PC-9 (cell line): ENCODE measurements at regions not wholly inside any gene's neighbourhood (a gene's known extent, or its start where the extent isn't known, plus 50 kb on each side); places are given as distances from the start of the nearest gene placed in this dataset.

ENCODE experiments used
- BruUV-seq: library from RNA; stranded (reverse); fragments of 400-500 nt; replicated peaks from 2 replicates; lab custom pipeline; 2021; lab: Mats Ljungman, UMichigan
- CTCF ChIA-PET: fragments of 300-600 bp; sonication (Branson Sonifier 250); formaldehyde crosslinking; loops from one replicate; lab custom pipeline; 2022; ENCODE audit warnings: antibody characterized with exemption; lab: Charles Lee
- POLR2A ChIA-PET: fragments of 300-600 bp; sonication (Branson Sonifier 250); formaldehyde crosslinking; loops from one replicate; lab custom pipeline; 2022; ENCODE audit warnings: antibody characterized with exemption; ENCODE audit not compliant: unreplicated experiment; lab: Charles Lee
- DNase-seq, 2 experiments: peaks; one replicate each; pipeline versions ENCODE4 v3.0.0 to v3.0.0-alpha.2; 2015 to 2022; ENCODE audit warnings: mixed read lengths in 1 of 2
- H2AFZ ChIP-seq: fragments of 200-600 bp; sonication (generic); 2 replicates; pipeline ENCODE4 v1.8.1; 2017; ENCODE audit warnings: antibody characterized with exemption
- H3F3A ChIP-seq: fragments of 200-600 bp; sonication (generic); 2 replicates; pipeline ENCODE4 v1.8.1; 2017; ENCODE audit warnings: antibody characterized with exemption, mild to moderate bottlenecking, low read depth; ENCODE audit not compliant: insufficient read depth
- H3K27ac ChIP-seq: fragments of 200-600 bp; sonication (generic); 2 replicates; pipeline ENCODE4 v1.6.1; 2016; ENCODE audit warnings: mixed run types
- H3K27me3 ChIP-seq: fragments of 200-600 bp; sonication (generic); 2 replicates; pipeline ENCODE4 v1.6.1; 2016; ENCODE audit warnings: low read depth, mixed run types; ENCODE audit not compliant: insufficient read depth
- H3K36me3 ChIP-seq: fragments of 200-600 bp; sonication (generic); 2 replicates; pipeline ENCODE4 v1.6.1; 2016; ENCODE audit warnings: low read depth, mixed run types
- H3K4me1 ChIP-seq: fragments of 200-600 bp; sonication (generic); replicated peaks from 2 replicates; pipeline ENCODE4 v1.6.1; 2016; ENCODE audit warnings: mixed run types; ENCODE audit not compliant: insufficient read depth
- H3K4me2 ChIP-seq: fragments of 200-600 bp; sonication (generic); 2 replicates; pipeline ENCODE4 v1.6.1; 2017; ENCODE audit warnings: mixed run types
- H3K4me3 ChIP-seq: fragments of 200-600 bp; sonication (generic); 2 replicates; pipeline ENCODE4 v1.6.1; 2016; ENCODE audit warnings: mixed run types
- H3K79me2 ChIP-seq: fragments of 200-600 bp; sonication (generic); 2 replicates; pipeline ENCODE4 v1.6.1; 2017; ENCODE audit warnings: low read depth, mixed run types
- H3K9me2 ChIP-seq: fragments of 200-600 bp; sonication (generic); 2 replicates; pipeline ENCODE4 v1.8.1; 2017; ENCODE audit warnings: mild to moderate bottlenecking; ENCODE audit not compliant: insufficient read depth
- H3K9me3 ChIP-seq: fragments of 200-600 bp; sonication (generic); 2 replicates; pipeline ENCODE4 v1.8.1; 2016; ENCODE audit warnings: low read depth; ENCODE audit not compliant: insufficient read depth
- H4K20me1 ChIP-seq: fragments of 200-600 bp; sonication (generic); 2 replicates; pipeline ENCODE4 v1.8.1; 2017; ENCODE audit not compliant: insufficient read depth
- EZH2 ChIP-seq: fragments of 200-600 bp; sonication (generic); IDR thresholded peaks from 2 replicates; pipeline ENCODE4 v1.8.0; 2017; ENCODE audit warnings: antibody characterized with exemption, low read depth
- intact Hi-C: fragments of 100-400 bp; cut with micrococcal nuclease; formaldehyde crosslinking; loops from one replicate; pipeline ENCODE4 v1.10.0; 2022; ENCODE audit not compliant: unreplicated experiment
- TF ChIP-seq, protein P1 (sequence below): fragments of 200-600 bp; sonication (generic); conservative IDR thresholded peaks from 2 replicates; pipeline ENCODE4 v1.6.1; 2017; ENCODE audit warnings: mixed run types, antibody characterized with exemption, mild to moderate bottlenecking, moderate library complexity

DNA sequence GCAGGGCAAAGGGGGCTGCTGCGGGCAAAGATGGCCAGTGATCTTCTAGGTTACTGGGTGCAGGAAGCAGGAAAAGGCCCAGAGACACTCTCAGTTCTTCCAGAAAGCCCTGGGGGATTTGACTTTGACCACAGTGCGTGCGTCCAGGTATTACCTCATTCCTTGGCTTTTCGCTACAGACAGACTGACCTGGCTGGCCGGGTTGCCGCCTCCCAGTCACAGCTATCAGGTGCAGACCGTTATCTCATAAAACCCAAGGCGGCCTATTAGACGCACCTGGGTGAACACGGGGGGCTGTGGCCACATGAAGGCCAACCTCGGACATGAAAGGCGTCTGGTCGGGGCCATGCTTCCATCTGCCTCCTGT is 80.3 kb downstream of the FOXL3 start:
- Histone ChIP-seq H3K27me3 (peaks cover 77% of the 10 kb centered on the region), H3K9me2 (no peaks in the 10 kb centered on the region), H3K9me3 (no peaks in the 10 kb centered on the region), H3F3A (no peaks in the 10 kb centered on the region), H3K4me3 (no peak overlapping the region), H2AFZ (no peak overlapping the region), H3K4me1 (no peaks in the 10 kb centered on the region), H3K79me2 (no peaks in the 10 kb centered on the region), H3K27ac (no peak overlapping the region), H3K36me3 (no peaks in the 10 kb centered on the region), H3K4me2 (no peak overlapping the region), H4K20me1 (peaks cover 4% of the 10 kb centered on the region; the same call in 1 of the 2 replicates)
- intact Hi-C loops: no loop called here
- BruUV-seq: no TSS peak
- no peak for TF ChIP-seq EZH2
- TF ChIP-seq, protein P1, sequence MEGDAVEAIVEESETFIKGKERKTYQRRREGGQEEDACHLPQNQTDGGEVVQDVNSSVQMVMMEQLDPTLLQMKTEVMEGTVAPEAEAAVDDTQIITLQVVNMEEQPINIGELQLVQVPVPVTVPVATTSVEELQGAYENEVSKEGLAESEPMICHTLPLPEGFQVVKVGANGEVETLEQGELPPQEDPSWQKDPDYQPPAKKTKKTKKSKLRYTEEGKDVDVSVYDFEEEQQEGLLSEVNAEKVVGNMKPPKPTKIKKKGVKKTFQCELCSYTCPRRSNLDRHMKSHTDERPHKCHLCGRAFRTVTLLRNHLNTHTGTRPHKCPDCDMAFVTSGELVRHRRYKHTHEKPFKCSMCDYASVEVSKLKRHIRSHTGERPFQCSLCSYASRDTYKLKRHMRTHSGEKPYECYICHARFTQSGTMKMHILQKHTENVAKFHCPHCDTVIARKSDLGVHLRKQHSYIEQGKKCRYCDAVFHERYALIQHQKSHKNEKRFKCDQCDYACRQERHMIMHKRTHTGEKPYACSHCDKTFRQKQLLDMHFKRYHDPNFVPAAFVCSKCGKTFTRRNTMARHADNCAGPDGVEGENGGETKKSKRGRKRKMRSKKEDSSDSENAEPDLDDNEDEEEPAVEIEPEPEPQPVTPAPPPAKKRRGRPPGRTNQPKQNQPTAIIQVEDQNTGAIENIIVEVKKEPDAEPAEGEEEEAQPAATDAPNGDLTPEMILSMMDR: no peak
- ChIA-PET POLR2A (no interaction called here), CTCF (no interaction called here)
- DNase-seq: no peak

GRCh38 chr7:370775-371118 is 80.8 kb downstream of the FOXL3 start:
- BruUV-seq: no TSS peak
- intact Hi-C loops: no loop called here

DNA sequence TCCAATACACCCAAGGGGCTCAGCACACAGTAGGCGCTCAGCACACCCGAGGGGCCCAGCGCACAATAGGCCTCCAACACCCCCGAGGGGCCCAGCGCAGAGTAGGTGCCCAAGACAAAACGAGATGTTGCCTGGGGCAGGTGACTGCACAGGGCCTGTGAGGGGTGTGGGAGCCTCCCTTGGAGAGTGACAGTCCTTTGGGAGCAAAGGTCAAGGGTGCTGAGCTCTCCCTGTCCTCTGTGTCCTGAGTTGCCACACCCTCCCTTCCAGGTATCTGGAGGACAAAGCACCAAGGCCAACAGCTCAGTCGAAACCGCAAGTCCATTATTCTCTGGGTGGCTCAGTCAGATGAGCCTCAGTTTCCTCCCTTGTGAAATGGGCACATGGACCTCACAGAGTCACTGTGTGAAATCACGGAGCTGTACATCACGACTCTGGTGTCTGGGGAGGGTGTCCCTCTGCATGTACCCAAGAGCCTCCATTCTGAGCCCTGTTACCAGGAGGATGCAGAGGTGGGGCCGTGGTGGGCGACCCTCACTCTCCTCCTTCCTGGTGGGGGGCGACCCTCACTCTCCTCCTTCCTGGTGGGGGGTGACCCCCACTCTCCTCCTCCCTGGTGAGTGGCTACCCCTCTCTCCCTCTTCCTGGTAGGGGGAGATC is 81.3 kb downstream of the FOXL3 start:
- ChIA-PET CTCF (no interaction called here), POLR2A (no interaction called here)
- no TSS peak for BruUV-seq
- H3K27me3 ChIP-seq: peaks cover 77% of the 10 kb centered on the region
- no peak overlapping the region for H3K4me3 ChIP-seq
- no peak for DNase-seq
- no peaks in the 10 kb centered on the region for H3K9me2 ChIP-seq
- H3K79me2 ChIP-seq: no peaks in the 10 kb centered on the region
- no peak overlapping the region for H3K27ac ChIP-seq
- no peak overlapping the region for H2AFZ ChIP-seq
- no peaks in the 10 kb centered on the region for H3K36me3 ChIP-seq
- H3K9me3 ChIP-seq: no peaks in the 10 kb centered on the region
- intact Hi-C loops: no loop called here
- no peaks in the 10 kb centered on the region for H3K4me1 ChIP-seq
- no peaks in the 10 kb centered on the region for H4K20me1 ChIP-seq
- no peak overlapping the region for H3K4me2 ChIP-seq
- no peak for TF ChIP-seq EZH2
- TF ChIP-seq, protein P1: no peak
- no peaks in the 10 kb centered on the region for H3F3A ChIP-seq

More at GRCh38 chr7:370775-371118, 80.8 kb downstream of the FOXL3 start:
- POLR2A ChIA-PET: no interaction called here
- no peaks in the 10 kb centered on the region for H3K9me2 ChIP-seq
- H3K4me2 ChIP-seq: no peak overlapping the region
- no peak overlapping the region for H3K4me3 ChIP-seq
- no peaks in the 10 kb centered on the region for H3F3A ChIP-seq
- CTCF ChIA-PET: no interaction called here
- no peak overlapping the region for H3K27ac ChIP-seq
- H3K4me1 ChIP-seq: no peaks in the 10 kb centered on the region
- no peaks in the 10 kb centered on the region for H3K79me2 ChIP-seq
- no peaks in the 10 kb centered on the region for H3K36me3 ChIP-seq
- DNase-seq: no peak
- H4K20me1 ChIP-seq: no peaks in the 10 kb centered on the region
- no peak overlapping the region for H2AFZ ChIP-seq
- H3K27me3 ChIP-seq: peaks cover 77% of the 10 kb centered on the region
- H3K9me3 ChIP-seq: no peaks in the 10 kb centered on the region
- TF ChIP-seq, protein P1: no peak
- no peak for TF ChIP-seq EZH2
